ENCODE measurements at regions not wholly inside any gene's neighbourhood (a gene's known extent, or its start where the extent isn't known, plus 50 kb on each side); places are given as distances from the start of the nearest gene placed in this dataset.

DNA sequence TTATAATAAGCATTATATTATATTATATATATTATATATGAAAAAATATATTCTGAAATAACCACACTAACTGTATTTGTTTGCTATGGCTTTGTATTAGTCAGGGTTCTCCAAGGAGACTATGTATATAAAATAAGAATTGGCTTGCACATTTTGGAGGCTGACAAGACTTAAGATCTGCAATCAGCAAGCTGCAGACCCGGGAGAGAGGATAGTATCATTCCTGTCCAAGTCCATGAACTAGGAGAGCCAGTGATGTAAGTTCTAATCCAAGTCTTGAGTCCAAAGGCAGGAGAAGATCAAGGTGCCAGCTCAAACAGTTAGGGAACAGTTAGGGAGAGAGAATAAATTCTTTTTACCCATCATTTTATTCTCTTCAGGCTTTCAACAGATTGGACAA lies 639.5 kb downstream of the PLPP3 start:
- TF ChIP-seq, protein P1, sequence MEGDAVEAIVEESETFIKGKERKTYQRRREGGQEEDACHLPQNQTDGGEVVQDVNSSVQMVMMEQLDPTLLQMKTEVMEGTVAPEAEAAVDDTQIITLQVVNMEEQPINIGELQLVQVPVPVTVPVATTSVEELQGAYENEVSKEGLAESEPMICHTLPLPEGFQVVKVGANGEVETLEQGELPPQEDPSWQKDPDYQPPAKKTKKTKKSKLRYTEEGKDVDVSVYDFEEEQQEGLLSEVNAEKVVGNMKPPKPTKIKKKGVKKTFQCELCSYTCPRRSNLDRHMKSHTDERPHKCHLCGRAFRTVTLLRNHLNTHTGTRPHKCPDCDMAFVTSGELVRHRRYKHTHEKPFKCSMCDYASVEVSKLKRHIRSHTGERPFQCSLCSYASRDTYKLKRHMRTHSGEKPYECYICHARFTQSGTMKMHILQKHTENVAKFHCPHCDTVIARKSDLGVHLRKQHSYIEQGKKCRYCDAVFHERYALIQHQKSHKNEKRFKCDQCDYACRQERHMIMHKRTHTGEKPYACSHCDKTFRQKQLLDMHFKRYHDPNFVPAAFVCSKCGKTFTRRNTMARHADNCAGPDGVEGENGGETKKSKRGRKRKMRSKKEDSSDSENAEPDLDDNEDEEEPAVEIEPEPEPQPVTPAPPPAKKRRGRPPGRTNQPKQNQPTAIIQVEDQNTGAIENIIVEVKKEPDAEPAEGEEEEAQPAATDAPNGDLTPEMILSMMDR (IDR thresholded peaks at IDR 0.05) = no peak
- TF ChIP-seq EZH2 (IDR thresholded peaks at IDR 0.05) (no peak), EZH2phosphoT487 (IDR thresholded peaks at IDR 0.05) (no peak)

All from neural progenitor cell (in vitro differentiated cells).